Liver (tissue), 7 donors: ENCODE measurements at regions not wholly inside any gene's neighbourhood (a gene's known extent, or its start where the extent isn't known, plus 50 kb on each side); places are given as distances from the start of the nearest gene placed in this dataset.

Experiments used
- DNase-seq: peaks from one replicate; pipeline ENCODE4 v3.0.0-alpha.2; 2017; ENCODE audit warnings: low spot score
- H3K27ac ChIP-seq, 2 donors: one replicate each; pipeline ENCODE4 v1.7.0; 2013; ENCODE audit warnings: inconsistent platforms in 2 of 2, low read length in 2 of 2, control low read depth in 1 of 2, low read depth in 1 of 2, mild to moderate bottlenecking in 1 of 2
- H3K27me3 ChIP-seq, 4 donors: one replicate each; pipeline versions ENCODE4 v1.6.1 to v1.7.0; 2013; ENCODE audit warnings: low read length in 3 of 4, inconsistent platforms in 1 of 4, mild to moderate bottlenecking in 1 of 4, moderate library complexity in 1 of 4; ENCODE audit not compliant: control insufficient read depth in 4 of 4, insufficient read depth in 4 of 4
- H3K36me3 ChIP-seq, 4 donors: one replicate each; pipeline versions ENCODE4 v1.6.1 to v1.7.0; 2013; ENCODE audit warnings: low read length in 3 of 4, mild to moderate bottlenecking in 3 of 4, low read depth in 1 of 4, moderate library complexity in 1 of 4; ENCODE audit not compliant: control insufficient read depth in 4 of 4, insufficient read depth in 3 of 4
- H3K4me1 ChIP-seq, 4 donors: one replicate each; pipeline versions ENCODE4 v1.6.1 to v1.7.0; 2013; ENCODE audit warnings: low read length in 3 of 4, mild to moderate bottlenecking in 3 of 4, moderate library complexity in 1 of 4; ENCODE audit not compliant: control insufficient read depth in 4 of 4, insufficient read depth in 4 of 4
- H3K4me3 ChIP-seq, 3 donors: one replicate each; pipeline versions ENCODE4 v1.6.1 to v1.7.0; 2013; ENCODE audit warnings: low read length in 3 of 3, control low read depth in 1 of 3, low read depth in 1 of 3, mild to moderate bottlenecking in 1 of 3
- H3K9ac ChIP-seq, 2 donors: one replicate each; pipeline ENCODE4 v1.7.0; 2013; ENCODE audit warnings: low read length in 2 of 2, mild to moderate bottlenecking in 2 of 2, moderate library complexity in 2 of 2, control low read depth in 1 of 2, low read depth in 1 of 2
- H3K9me3 ChIP-seq, 4 donors: one replicate each; pipeline versions ENCODE4 v1.6.1 to v1.7.0; 2013; ENCODE audit warnings: low read length in 3 of 4; ENCODE audit not compliant: control insufficient read depth in 4 of 4
- SP1 ChIP-seq: IDR thresholded peaks from 2 replicates; pipeline ENCODE4 v1.6.1; 2018; ENCODE audit warnings: antibody characterized with exemption, mild to moderate bottlenecking
- TAF1 ChIP-seq: conservative IDR thresholded peaks from 2 replicates; pipeline ENCODE4 v1.6.1; 2016; ENCODE audit warnings: antibody characterized with exemption, mild to moderate bottlenecking
- WGBS: extraction: QIAGEN DNeasy Blood & Tissue Kit; methylation state at CpG from one replicate; pipeline ENCODE4 v1.1.7; 2013; 5-methylcytosine and 5-hydroxymethylcytosine counted together
- donor health status: healthy.
- donor health status: healthy.
- donor health status: healthy.
- donor health status: healthy.

- no peak for TF ChIP-seq SP1
- TF ChIP-seq TAF1: no peak
- Histone ChIP-seq H3K9me3 (no peaks in the 10 kb centered on the region), H3K36me3 (no peaks in the 10 kb centered on the region), H3K4me3 (no peak overlapping the region), H3K4me1 (no peaks in the 10 kb centered on the region), H3K27me3 (no peaks in the 10 kb centered on the region), H3K9ac (no peak overlapping the region), H3K27ac (no peak overlapping the region)
- WGBS: 84% methylated on average over 5 of the region's 5 CpGs
- no peak for DNase-seq
These were observed 50.3 kb upstream of the MET start for GRCh38 chr7:116621649-116622048.
